ENCODE measurements at regions not wholly inside any gene's neighbourhood (a gene's known extent, or its start where the extent isn't known, plus 50 kb on each side); places are given as distances from the start of the nearest gene placed in this dataset.
"Not testable (repeated sequence)": the region's sequence is repeated elsewhere in the genome, so short reads cannot be mapped to it uniquely, and the experiment has no call there.

DNA sequence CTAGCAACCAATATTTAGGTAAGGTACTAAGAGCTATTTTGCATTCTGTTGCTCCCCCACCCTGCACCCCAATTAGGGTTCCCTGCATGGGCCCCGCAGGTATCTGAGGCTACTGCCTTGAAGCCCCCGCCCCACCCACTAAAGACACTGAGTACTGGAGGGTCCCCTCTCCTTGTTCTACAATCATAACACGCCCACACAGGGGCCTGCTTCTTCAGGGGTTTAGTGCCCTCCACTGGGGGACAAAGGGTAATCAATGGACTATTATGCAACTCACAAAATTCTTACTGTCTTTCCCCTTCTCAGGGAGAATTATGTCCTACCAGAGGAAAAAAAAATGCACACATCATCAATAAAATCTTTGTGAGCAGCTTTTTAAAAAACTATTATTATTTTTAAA, 113.1 kb downstream of the ATP6V0E2 start:
- TF ChIP-seq CTCF (conservative IDR thresholded peaks at IDR 0.05); EZH2 (IDR thresholded peaks at IDR 0.05; ENCODE audit: low read depth): not testable (repeated sequence)
